Dermis microvascular lymphatic vessel endothelial cell (primary cell): ENCODE measurements at regions not wholly inside any gene's neighbourhood (a gene's known extent, or its start where the extent isn't known, plus 50 kb on each side); places are given as distances from the start of the nearest gene placed in this dataset.

ENCODE experiments used
- DNase-seq, 2 donors: peaks; one replicate each; pipeline versions ENCODE4 v3.0.0 to v3.0.0-alpha.2; 2010; ENCODE audit warnings: low read depth in 2 of 2

- DNase-seq = no peak
Measured at GRCh38 chr7:88509341-88509740, 202.6 kb upstream of the STEAP4 start.

- no peak for DNase-seq
Measured at GRCh38 chr7:88500131-88500530, 193.4 kb upstream of the STEAP4 start.

GRCh38 chr7:88495881-88496725, 189.4 kb upstream of the STEAP4 start:
- no peak for DNase-seq

GRCh38 chr7:88492153-88492552, 185.5 kb upstream of the STEAP4 start:
- DNase-seq = no peak

GRCh38 chr7:88490874-88491273, 184.2 kb upstream of the STEAP4 start:
- no peak for DNase-seq

- no peak for DNase-seq
Measured at GRCh38 chr7:88490161-88490560, 183.5 kb upstream of the STEAP4 start.

- DNase-seq = no peak
Measured at GRCh38 chr7:88485821-88486220, 179.1 kb upstream of the STEAP4 start.

- DNase-seq = no peak
Measured at GRCh38 chr7:88484551-88484950, 177.9 kb upstream of the STEAP4 start.

- DNase-seq = no peak
Measured at GRCh38 chr7:88480896-88481295, 174.2 kb upstream of the STEAP4 start.

- DNase-seq = no peak
Measured at GRCh38 chr7:88480271-88480670, 173.6 kb upstream of the STEAP4 start.

- DNase-seq = no peak
Measured at GRCh38 chr7:88477976-88478375, 171.3 kb upstream of the STEAP4 start.

GRCh38 chr7:88465600-88465999, 158.9 kb upstream of the STEAP4 start:
- DNase-seq = no peak

- DNase-seq = no peak
Measured at GRCh38 chr7:88462799-88463198, 156.1 kb upstream of the STEAP4 start.

- DNase-seq = no peak
Measured at GRCh38 chr7:88460650-88461049, 154.0 kb upstream of the STEAP4 start.

- no peak for DNase-seq
Measured at GRCh38 chr7:88458946-88459345, 152.3 kb upstream of the STEAP4 start.

GRCh38 chr7:88458279-88458678, 151.6 kb upstream of the STEAP4 start:
- DNase-seq = no peak

- no peak for DNase-seq
Measured at GRCh38 chr7:88457320-88457719, 150.6 kb upstream of the STEAP4 start.

GRCh38 chr7:88456490-88456889, 149.8 kb upstream of the STEAP4 start:
- DNase-seq = no peak

- DNase-seq = peak; percentile 5 to 65
Measured at GRCh38 chr7:88455696-88456095, 149.0 kb upstream of the STEAP4 start.

GRCh38 chr7:88452646-88453045, 146.0 kb upstream of the STEAP4 start:
- no peak for DNase-seq

GRCh38 chr7:88450874-88451273, 144.2 kb upstream of the STEAP4 start:
- DNase-seq = no peak

GRCh38 chr7:88449410-88449809, 142.7 kb upstream of the STEAP4 start:
- no peak for DNase-seq

- no peak for DNase-seq
Measured at GRCh38 chr7:88442413-88442812, 135.7 kb upstream of the STEAP4 start.

- DNase-seq = no peak
Measured at GRCh38 chr7:88437132-88437531, 130.4 kb upstream of the STEAP4 start.
